ENCODE measurements at regions not wholly inside any gene's neighbourhood (a gene's known extent, or its start where the extent isn't known, plus 50 kb on each side); places are given as distances from the start of the nearest gene placed in this dataset.

GRCh38 chr18:67961701-67962440 is 445.4 kb upstream of the DSEL start:
- DNase-seq: no peak
- H3K9me3 ChIP-seq: no peaks in the 10 kb centered on the region
- no peak overlapping the region for H3K4me3 ChIP-seq
- H3K36me3 ChIP-seq: no peaks in the 10 kb centered on the region
- TF ChIP-seq, protein P1, sequence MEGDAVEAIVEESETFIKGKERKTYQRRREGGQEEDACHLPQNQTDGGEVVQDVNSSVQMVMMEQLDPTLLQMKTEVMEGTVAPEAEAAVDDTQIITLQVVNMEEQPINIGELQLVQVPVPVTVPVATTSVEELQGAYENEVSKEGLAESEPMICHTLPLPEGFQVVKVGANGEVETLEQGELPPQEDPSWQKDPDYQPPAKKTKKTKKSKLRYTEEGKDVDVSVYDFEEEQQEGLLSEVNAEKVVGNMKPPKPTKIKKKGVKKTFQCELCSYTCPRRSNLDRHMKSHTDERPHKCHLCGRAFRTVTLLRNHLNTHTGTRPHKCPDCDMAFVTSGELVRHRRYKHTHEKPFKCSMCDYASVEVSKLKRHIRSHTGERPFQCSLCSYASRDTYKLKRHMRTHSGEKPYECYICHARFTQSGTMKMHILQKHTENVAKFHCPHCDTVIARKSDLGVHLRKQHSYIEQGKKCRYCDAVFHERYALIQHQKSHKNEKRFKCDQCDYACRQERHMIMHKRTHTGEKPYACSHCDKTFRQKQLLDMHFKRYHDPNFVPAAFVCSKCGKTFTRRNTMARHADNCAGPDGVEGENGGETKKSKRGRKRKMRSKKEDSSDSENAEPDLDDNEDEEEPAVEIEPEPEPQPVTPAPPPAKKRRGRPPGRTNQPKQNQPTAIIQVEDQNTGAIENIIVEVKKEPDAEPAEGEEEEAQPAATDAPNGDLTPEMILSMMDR (IDR thresholded peaks at IDR 0.05): no peak
- TF ChIP-seq POLR2A (IDR thresholded peaks at IDR 0.05): no peak
- no peak overlapping the region for H3K27ac ChIP-seq
- no peaks in the 10 kb centered on the region for H3K27me3 ChIP-seq
- no peaks in the 10 kb centered on the region for H3K4me1 ChIP-seq

- TF ChIP-seq, protein P1 (IDR thresholded peaks at IDR 0.05): no peak
- TF ChIP-seq POLR2A (IDR thresholded peaks at IDR 0.05): no peak
- no peaks in the 10 kb centered on the region for H3K4me1 ChIP-seq
- H3K27me3 ChIP-seq: no peaks in the 10 kb centered on the region
- H3K36me3 ChIP-seq: no peaks in the 10 kb centered on the region
- no peak for DNase-seq
- no peak overlapping the region for H3K27ac ChIP-seq
- H3K4me3 ChIP-seq: no peak overlapping the region
- H3K9me3 ChIP-seq: no peaks in the 10 kb centered on the region
These were observed 441.2 kb upstream of the DSEL start for GRCh38 chr18:67957684-67958083.

DNA sequence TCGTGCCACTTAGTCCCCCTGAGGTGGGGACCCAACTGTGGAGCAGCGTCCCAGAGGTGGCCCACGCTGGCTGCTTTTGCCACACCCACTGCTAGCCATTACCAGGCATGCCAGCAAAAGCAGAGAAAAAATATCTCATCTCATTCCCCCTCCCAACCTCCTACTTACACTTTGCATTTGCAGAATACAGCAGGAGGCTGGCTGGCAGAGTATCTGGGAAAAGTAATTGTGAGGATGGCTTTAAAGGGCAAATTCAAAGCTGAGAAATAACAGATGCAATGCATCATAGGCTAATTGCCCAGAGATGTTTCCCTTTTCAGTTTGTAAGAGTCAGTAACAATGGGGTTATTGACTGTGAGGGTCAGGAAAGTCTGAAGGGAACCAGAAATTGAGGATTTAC is 438.1 kb upstream of the DSEL start:
- Histone ChIP-seq H3K27me3 (no peaks in the 10 kb centered on the region), H3K27ac (no peak overlapping the region), H3K4me3 (no peak overlapping the region), H3K36me3 (no peaks in the 10 kb centered on the region), H3K4me1 (no peaks in the 10 kb centered on the region), H3K9me3 (no peaks in the 10 kb centered on the region)
- DNase-seq: no peak
- no peak for TF ChIP-seq POLR2A (IDR thresholded peaks at IDR 0.05)
- TF ChIP-seq, protein P1 (IDR thresholded peaks at IDR 0.05): no peak

GRCh38 chr18:67951137-67951536 is 434.6 kb upstream of the DSEL start:
- no peak for TF ChIP-seq POLR2A (IDR thresholded peaks at IDR 0.05)
- TF ChIP-seq, protein P1 (IDR thresholded peaks at IDR 0.05): no peak
- Histone ChIP-seq H3K27me3 (no peaks in the 10 kb centered on the region), H3K27ac (no peak overlapping the region), H3K9me3 (no peaks in the 10 kb centered on the region), H3K36me3 (no peaks in the 10 kb centered on the region), H3K4me1 (no peaks in the 10 kb centered on the region), H3K4me3 (no peak overlapping the region)
- DNase-seq: no peak

DNA sequence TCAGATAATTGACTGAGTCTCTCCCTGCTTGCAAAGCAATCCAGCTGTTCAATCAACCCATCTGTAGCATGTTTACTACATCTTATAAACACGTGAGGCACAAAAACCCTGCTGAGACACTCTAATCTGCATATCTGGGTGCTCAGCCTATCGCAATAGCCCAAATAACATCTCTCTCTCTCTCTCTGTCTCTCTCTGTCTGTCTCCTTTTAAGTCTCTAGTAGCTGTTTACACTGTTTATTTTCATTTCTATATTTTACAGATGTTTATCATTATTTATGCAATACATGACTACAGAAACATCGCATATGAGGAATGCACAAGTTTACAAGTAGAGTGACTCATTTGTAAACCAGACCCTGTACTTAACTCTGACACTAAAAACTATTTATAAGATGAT is 422.1 kb upstream of the DSEL start:
- DNase-seq: no peak
- Histone ChIP-seq H3K9me3 (no peaks in the 10 kb centered on the region), H3K27me3 (no peaks in the 10 kb centered on the region), H3K4me1 (no peaks in the 10 kb centered on the region), H3K36me3 (no peaks in the 10 kb centered on the region), H3K4me3 (no peak overlapping the region), H3K27ac (no peak overlapping the region)
- TF ChIP-seq POLR2A (IDR thresholded peaks at IDR 0.05): no peak
- TF ChIP-seq, protein P1 (IDR thresholded peaks at IDR 0.05): no peak

Data from Peyer's patch (tissue), 4 donors.